A673 (cell line): ENCODE measurements at regions not wholly inside any gene's neighbourhood (a gene's known extent, or its start where the extent isn't known, plus 50 kb on each side); places are given as distances from the start of the nearest gene placed in this dataset.

Source experiments
- BruUV-seq: library from RNA; stranded (reverse); fragments of 400-500 nt; replicated peaks from 2 replicates; lab custom pipeline; 2021; lab: Mats Ljungman, UMichigan
- CTCF ChIA-PET: fragments of 300-600 bp; sonication (Branson Sonifier 250); formaldehyde crosslinking; loops from one replicate; lab custom pipeline; 2022; ENCODE audit warnings: antibody characterized with exemption; lab: Charles Lee
- POLR2A ChIA-PET: fragments of 300-600 bp; sonication (Branson Sonifier 250); formaldehyde crosslinking; loops from one replicate; lab custom pipeline; 2022; ENCODE audit warnings: antibody characterized with exemption; ENCODE audit not compliant: low non-redundant PET; lab: Charles Lee
- DNase-seq: peaks from one replicate; pipeline ENCODE4 v3.0.0-alpha.2; 2015; ENCODE audit warnings: low spot score
- H3K27ac ChIP-seq: fragments of 200-600 bp; sonication (generic); 2 replicates; pipeline ENCODE4 v1.5.1; 2016; ENCODE audit warnings: mixed run types, low read depth, mild to moderate bottlenecking, mixed read lengths, antibody characterized with exemption, low read length; ENCODE audit not compliant: poor library complexity, severe bottlenecking
- H3K27me3 ChIP-seq: fragments of 200-600 bp; sonication (generic); replicated peaks from 2 replicates; pipeline ENCODE4 v1.6.1; 2017; ENCODE audit warnings: mixed run types, low read depth, mild to moderate bottlenecking, mixed read lengths, antibody characterized with exemption, low read length; ENCODE audit not compliant: insufficient read depth, poor library complexity
- H3K36me3 ChIP-seq: fragments of 200-600 bp; sonication (generic); 2 replicates; pipeline ENCODE4 v1.6.1; 2016; ENCODE audit warnings: mixed run types, mild to moderate bottlenecking, mixed read lengths, antibody characterized with exemption, low read length; ENCODE audit not compliant: insufficient read depth, poor library complexity, severe bottlenecking
- H3K4me1 ChIP-seq: fragments of 200-600 bp; sonication (generic); 2 replicates; pipeline ENCODE4 v1.6.1; 2017; ENCODE audit warnings: mixed run types, mild to moderate bottlenecking, mixed read lengths, antibody characterized with exemption, low read length; ENCODE audit not compliant: insufficient read depth, poor library complexity, severe bottlenecking
- H3K4me3 ChIP-seq: fragments of 200-600 bp; sonication (generic); 2 replicates; pipeline ENCODE4 v1.5.1; 2016; ENCODE audit warnings: low read depth, mixed run types, mild to moderate bottlenecking, mixed read lengths, low read length; ENCODE audit not compliant: poor library complexity, severe bottlenecking
- H3K9me3 ChIP-seq: fragments of 200-600 bp; sonication (generic); 2 replicates; pipeline ENCODE4 v1.6.1; 2016; ENCODE audit warnings: mixed run types, low read depth, mild to moderate bottlenecking, mixed read lengths, antibody characterized with exemption, low read length; ENCODE audit not compliant: poor library complexity, severe bottlenecking
- CTCF ChIP-seq: fragments of 300-800, 200-600 bp; sonication (generic); conservative IDR thresholded peaks from 2 replicates; pipeline ENCODE4 v1.5.1; 2017; ENCODE audit warnings: low read depth, mild to moderate bottlenecking, antibody characterized with exemption, low read length, moderate library complexity, mixed read lengths
- EZH2 ChIP-seq: fragments of 200-600 bp; sonication (generic); IDR thresholded peaks from 2 replicates; pipeline ENCODE4 v1.6.1; 2017; ENCODE audit warnings: borderline replicate concordance, low read depth, mild to moderate bottlenecking, mixed read lengths, antibody characterized with exemption, low read length; ENCODE audit not compliant: poor library complexity, severe bottlenecking
- intact Hi-C: fragments of 100-400 bp; cut with micrococcal nuclease; formaldehyde crosslinking; loops from one replicate; pipeline ENCODE4 v1.10.0; 2022; ENCODE audit not compliant: unreplicated experiment

- H3K27ac ChIP-seq, result no peak overlapping the region
- POLR2A ChIA-PET, result no interaction called here
- no peaks in the 10 kb centered on the region for H3K4me1 ChIP-seq
- H3K9me3 ChIP-seq, result no peaks in the 10 kb centered on the region
- H3K4me3 ChIP-seq, result no peak overlapping the region
- no peak for TF ChIP-seq EZH2
- no peak for TF ChIP-seq CTCF
- intact Hi-C loops, result no loop called here
- CTCF ChIA-PET, result no interaction called here
- no TSS peak for BruUV-seq
- H3K36me3 ChIP-seq, result no peaks in the 10 kb centered on the region
- no peaks in the 10 kb centered on the region for H3K27me3 ChIP-seq
- no peak for DNase-seq
These were observed 480.3 kb upstream of the ADAMTS16 start for GRCh38 chr5:4659851-4660250.

DNA sequence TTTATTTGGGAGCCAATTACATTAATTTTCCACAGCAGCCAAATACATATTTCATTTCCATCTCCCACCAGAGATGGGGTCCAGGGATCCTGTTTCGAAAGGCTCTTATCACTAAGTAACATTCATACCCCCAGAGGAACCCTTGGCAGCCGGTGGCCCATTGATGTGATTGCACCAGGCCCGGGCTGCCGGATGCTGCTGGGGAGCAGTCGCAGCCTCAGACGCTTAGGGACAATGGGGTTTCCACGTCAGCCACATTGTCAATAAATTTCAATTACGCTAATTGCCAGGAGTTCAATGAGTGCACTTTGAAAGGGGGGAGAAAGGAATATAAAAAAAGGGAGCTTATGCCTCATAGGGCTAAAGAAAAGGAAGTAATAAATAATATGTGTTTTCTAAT lies 478.8 kb upstream of the ADAMTS16 start:
- no peak for DNase-seq
- BruUV-seq, result no TSS peak
- Histone ChIP-seq H3K27me3 (no peaks in the 10 kb centered on the region), H3K36me3 (no peaks in the 10 kb centered on the region), H3K27ac (no peak overlapping the region), H3K4me3 (no peak overlapping the region), H3K9me3 (no peaks in the 10 kb centered on the region), H3K4me1 (no peaks in the 10 kb centered on the region)
- ChIA-PET CTCF (no interaction called here), POLR2A (no interaction called here)
- TF ChIP-seq EZH2, result no peak
- TF ChIP-seq CTCF, result no peak
- intact Hi-C loops, result no loop called here

DNA sequence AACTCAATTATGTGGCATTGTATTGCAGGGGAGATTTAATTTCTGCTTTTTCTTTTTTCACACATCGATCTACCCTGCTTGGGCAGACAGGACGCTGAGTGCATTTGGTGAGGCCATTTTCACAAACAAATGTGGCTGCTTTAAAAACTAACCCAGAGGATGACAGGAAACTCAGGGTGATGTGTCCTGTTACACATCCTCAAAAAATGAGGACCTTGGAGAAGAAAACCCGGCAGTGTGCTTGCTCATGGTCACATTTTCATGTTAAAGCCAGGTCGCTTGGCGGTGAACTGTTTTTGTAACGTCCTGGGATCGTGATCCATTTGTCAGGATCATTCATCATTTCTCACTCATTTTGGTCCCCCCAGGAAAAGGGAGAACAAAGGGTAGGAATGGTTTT lies 478.3 kb upstream of the ADAMTS16 start:
- H3K27me3 ChIP-seq, result no peaks in the 10 kb centered on the region
- ChIA-PET CTCF (no interaction called here), POLR2A (no interaction called here)
- H3K4me3 ChIP-seq, result no peak overlapping the region
- no peaks in the 10 kb centered on the region for H3K4me1 ChIP-seq
- H3K27ac ChIP-seq, result no peak overlapping the region
- intact Hi-C loops, result no loop called here
- H3K36me3 ChIP-seq, result no peaks in the 10 kb centered on the region
- H3K9me3 ChIP-seq, result no peaks in the 10 kb centered on the region
- DNase-seq, result no peak
- BruUV-seq, result no TSS peak
- no peak for TF ChIP-seq CTCF
- TF ChIP-seq EZH2, result no peak
